ENCODE measurements at regions not wholly inside any gene's neighbourhood (a gene's known extent, or its start where the extent isn't known, plus 50 kb on each side); places are given as distances from the start of the nearest gene placed in this dataset.

DNA sequence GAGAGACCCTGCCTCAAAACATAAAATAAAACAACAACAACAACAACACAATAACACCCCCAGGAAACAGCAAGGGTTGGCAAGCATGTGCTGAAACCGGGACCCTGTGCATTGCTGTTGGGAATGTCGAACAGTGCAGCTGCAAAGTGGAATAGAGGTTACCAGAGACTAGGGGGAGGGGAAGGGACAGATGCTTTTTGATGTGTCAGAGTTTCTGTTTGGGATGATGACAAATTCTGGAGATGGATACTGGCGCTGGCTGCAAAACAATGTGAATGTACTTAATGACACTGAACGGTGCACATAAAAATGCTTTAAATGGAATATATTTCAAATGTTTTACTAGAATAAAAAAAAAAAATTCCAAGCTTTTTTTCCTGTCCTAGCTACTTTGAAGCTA lies 241.8 kb downstream of the TEX36 start:
- TF ChIP-seq EZH2 (IDR thresholded peaks at IDR 0.05) (no peak), POLR2A (IDR thresholded peaks at IDR 0.05; ENCODE audit: borderline replicate concordance, extremely low read depth, insufficient read depth, insufficient read length) (no peak), ZFX (IDR thresholded peaks at IDR 0.05) (no peak), ELF1 (IDR thresholded peaks at IDR 0.05; ENCODE audit: borderline replicate concordance, low read depth) (no peak), SIN3A (IDR thresholded peaks at IDR 0.05; ENCODE audit: low read depth) (no peak), ZNF274 (IDR thresholded peaks at IDR 0.05; ENCODE audit: low read depth, low read length) (no peak)
- TF ChIP-seq, protein P1, sequence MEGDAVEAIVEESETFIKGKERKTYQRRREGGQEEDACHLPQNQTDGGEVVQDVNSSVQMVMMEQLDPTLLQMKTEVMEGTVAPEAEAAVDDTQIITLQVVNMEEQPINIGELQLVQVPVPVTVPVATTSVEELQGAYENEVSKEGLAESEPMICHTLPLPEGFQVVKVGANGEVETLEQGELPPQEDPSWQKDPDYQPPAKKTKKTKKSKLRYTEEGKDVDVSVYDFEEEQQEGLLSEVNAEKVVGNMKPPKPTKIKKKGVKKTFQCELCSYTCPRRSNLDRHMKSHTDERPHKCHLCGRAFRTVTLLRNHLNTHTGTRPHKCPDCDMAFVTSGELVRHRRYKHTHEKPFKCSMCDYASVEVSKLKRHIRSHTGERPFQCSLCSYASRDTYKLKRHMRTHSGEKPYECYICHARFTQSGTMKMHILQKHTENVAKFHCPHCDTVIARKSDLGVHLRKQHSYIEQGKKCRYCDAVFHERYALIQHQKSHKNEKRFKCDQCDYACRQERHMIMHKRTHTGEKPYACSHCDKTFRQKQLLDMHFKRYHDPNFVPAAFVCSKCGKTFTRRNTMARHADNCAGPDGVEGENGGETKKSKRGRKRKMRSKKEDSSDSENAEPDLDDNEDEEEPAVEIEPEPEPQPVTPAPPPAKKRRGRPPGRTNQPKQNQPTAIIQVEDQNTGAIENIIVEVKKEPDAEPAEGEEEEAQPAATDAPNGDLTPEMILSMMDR (IDR thresholded peaks at IDR 0.05 in 2 of 3, conservative IDR thresholded peaks at IDR 0.05 in 1 of 3; ENCODE audit: borderline replicate concordance in 1 of 3, insufficient read depth in 1 of 3, low read depth in 2 of 3, low read length in 2 of 3), result no peak
- TF ChIP-seq, protein P2, sequence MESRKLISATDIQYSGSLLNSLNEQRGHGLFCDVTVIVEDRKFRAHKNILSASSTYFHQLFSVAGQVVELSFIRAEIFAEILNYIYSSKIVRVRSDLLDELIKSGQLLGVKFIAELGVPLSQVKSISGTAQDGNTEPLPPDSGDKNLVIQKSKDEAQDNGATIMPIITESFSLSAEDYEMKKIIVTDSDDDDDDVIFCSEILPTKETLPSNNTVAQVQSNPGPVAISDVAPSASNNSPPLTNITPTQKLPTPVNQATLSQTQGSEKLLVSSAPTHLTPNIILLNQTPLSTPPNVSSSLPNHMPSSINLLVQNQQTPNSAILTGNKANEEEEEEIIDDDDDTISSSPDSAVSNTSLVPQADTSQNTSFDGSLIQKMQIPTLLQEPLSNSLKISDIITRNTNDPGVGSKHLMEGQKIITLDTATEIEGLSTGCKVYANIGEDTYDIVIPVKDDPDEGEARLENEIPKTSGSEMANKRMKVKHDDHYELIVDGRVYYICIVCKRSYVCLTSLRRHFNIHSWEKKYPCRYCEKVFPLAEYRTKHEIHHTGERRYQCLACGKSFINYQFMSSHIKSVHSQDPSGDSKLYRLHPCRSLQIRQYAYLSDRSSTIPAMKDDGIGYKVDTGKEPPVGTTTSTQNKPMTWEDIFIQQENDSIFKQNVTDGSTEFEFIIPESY (IDR thresholded peaks at IDR 0.05; ENCODE audit: extremely low read depth, insufficient replicate concordance, low read length), result no peak
- TF ChIP-seq, protein P3, sequence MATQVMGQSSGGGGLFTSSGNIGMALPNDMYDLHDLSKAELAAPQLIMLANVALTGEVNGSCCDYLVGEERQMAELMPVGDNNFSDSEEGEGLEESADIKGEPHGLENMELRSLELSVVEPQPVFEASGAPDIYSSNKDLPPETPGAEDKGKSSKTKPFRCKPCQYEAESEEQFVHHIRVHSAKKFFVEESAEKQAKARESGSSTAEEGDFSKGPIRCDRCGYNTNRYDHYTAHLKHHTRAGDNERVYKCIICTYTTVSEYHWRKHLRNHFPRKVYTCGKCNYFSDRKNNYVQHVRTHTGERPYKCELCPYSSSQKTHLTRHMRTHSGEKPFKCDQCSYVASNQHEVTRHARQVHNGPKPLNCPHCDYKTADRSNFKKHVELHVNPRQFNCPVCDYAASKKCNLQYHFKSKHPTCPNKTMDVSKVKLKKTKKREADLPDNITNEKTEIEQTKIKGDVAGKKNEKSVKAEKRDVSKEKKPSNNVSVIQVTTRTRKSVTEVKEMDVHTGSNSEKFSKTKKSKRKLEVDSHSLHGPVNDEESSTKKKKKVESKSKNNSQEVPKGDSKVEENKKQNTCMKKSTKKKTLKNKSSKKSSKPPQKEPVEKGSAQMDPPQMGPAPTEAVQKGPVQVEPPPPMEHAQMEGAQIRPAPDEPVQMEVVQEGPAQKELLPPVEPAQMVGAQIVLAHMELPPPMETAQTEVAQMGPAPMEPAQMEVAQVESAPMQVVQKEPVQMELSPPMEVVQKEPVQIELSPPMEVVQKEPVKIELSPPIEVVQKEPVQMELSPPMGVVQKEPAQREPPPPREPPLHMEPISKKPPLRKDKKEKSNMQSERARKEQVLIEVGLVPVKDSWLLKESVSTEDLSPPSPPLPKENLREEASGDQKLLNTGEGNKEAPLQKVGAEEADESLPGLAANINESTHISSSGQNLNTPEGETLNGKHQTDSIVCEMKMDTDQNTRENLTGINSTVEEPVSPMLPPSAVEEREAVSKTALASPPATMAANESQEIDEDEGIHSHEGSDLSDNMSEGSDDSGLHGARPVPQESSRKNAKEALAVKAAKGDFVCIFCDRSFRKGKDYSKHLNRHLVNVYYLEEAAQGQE (IDR thresholded peaks at IDR 0.05; ENCODE audit: low read depth), result no peak

Data from HCT116 (cell line).